PC-3 (cell line): ENCODE measurements at regions not wholly inside any gene's neighbourhood (a gene's known extent, or its start where the extent isn't known, plus 50 kb on each side); places are given as distances from the start of the nearest gene placed in this dataset.

Source experiments
- EZH2 ChIP-seq: fragments of 300-600 bp; sonication (generic); IDR thresholded peaks from one replicate; pipeline ENCODE4 v1.6.1; 2017; ENCODE audit warnings: antibody characterized with exemption, mild to moderate bottlenecking, low read length; ENCODE audit not compliant: unreplicated experiment
- EZH2phosphoT487 ChIP-seq: fragments of 300-600 bp; sonication (generic); IDR thresholded peaks from 2 replicates; pipeline ENCODE4 v1.6.1; 2018; ENCODE audit warnings: mild to moderate bottlenecking, antibody characterized with exemption, low read length, borderline replicate concordance

DNA sequence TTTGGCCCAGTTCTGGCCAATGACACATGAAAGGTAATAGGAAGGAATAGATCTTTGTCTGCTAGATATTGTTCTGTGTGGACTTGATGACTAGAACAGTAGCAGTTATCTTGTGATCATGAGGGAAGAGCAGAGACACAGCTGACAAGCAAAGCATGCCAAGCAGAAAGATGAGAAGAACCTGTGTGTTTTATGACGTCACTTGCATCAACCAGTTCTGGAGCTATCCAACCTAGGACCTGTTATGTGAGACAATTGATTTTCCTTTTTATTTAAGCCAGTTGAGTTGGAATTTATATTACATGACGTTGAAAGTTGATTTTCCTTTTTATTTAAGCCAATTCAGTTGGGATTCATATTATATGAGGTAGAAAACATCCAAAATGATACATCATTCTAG is 143.2 kb downstream of the MCHR2 start:
- TF ChIP-seq EZH2 (no peak), EZH2phosphoT487 (no peak)
